ENCODE measurements at regions not wholly inside any gene's neighbourhood (a gene's known extent, or its start where the extent isn't known, plus 50 kb on each side); places are given as distances from the start of the nearest gene placed in this dataset.

- no peak for DNase-seq
- no peak overlapping the region for H3K27ac ChIP-seq
- H3K27me3 ChIP-seq, result no peaks in the 10 kb centered on the region
- no peaks in the 10 kb centered on the region for H3K4me1 ChIP-seq (replicated peaks in 1 of 2)
- H3K36me3 ChIP-seq (replicated peaks in 1 of 2), result no peaks in the 10 kb centered on the region
- 54 to 72% (median 63%) methylated on average over 2 of the region's 2 CpGs for WGBS, 4 donors
- intact Hi-C loops (cut with DNase I), result no loop called here
- no peak overlapping the region for H3K4me3 ChIP-seq
- no peaks in the 10 kb centered on the region for H3K9me3 ChIP-seq (replicated peaks in 1 of 3)
- TF ChIP-seq POLR2A (IDR thresholded peaks at IDR 0.05), result no peak
- no peak for TF ChIP-seq CTCF (IDR thresholded peaks at IDR 0.05)
Measured at GRCh38 chr2:147174824-147175254, 670.0 kb upstream of the ACVR2A start.

- no peaks in the 10 kb centered on the region for H3K27me3 ChIP-seq
- H3K36me3 ChIP-seq (replicated peaks in 1 of 2), result no peaks in the 10 kb centered on the region
- intact Hi-C loops (cut with DNase I), result no loop called here
- TF ChIP-seq CTCF (IDR thresholded peaks at IDR 0.05) (no peak), POLR2A (IDR thresholded peaks at IDR 0.05) (no peak)
- 87 to 100% (median 93%) methylated on average over 2 of the region's 2 CpGs for WGBS, 4 donors
- H3K9me3 ChIP-seq (replicated peaks in 1 of 3), result no peaks in the 10 kb centered on the region
- H3K4me3 ChIP-seq, result no peak overlapping the region
- H3K27ac ChIP-seq, result no peak overlapping the region
- no peak for DNase-seq
- no peaks in the 10 kb centered on the region for H3K4me1 ChIP-seq (replicated peaks in 1 of 2)
Measured at GRCh38 chr2:147173798-147174197, 671.0 kb upstream of the ACVR2A start.

GRCh38 chr2:147173189-147173581, 671.6 kb upstream of the ACVR2A start:
- intact Hi-C loops (cut with DNase I), result no loop called here
- Histone ChIP-seq H3K27ac (no peak overlapping the region), H3K36me3 (replicated peaks in 1 of 2) (no peaks in the 10 kb centered on the region), H3K4me1 (replicated peaks in 1 of 2) (no peaks in the 10 kb centered on the region), H3K27me3 (no peaks in the 10 kb centered on the region), H3K9me3 (replicated peaks in 1 of 3) (no peaks in the 10 kb centered on the region), H3K4me3 (no peak overlapping the region)
- 41 to 91% (median 83%) methylated on average over 1 of the region's 1 CpG for WGBS, 4 donors
- TF ChIP-seq CTCF (IDR thresholded peaks at IDR 0.05), result no peak
- TF ChIP-seq POLR2A (IDR thresholded peaks at IDR 0.05), result no peak
- DNase-seq, result no peak

- Histone ChIP-seq H3K9me3 (replicated peaks in 1 of 3) (no peaks in the 10 kb centered on the region), H3K27me3 (no peaks in the 10 kb centered on the region), H3K4me3 (no peak overlapping the region), H3K36me3 (replicated peaks in 1 of 2) (no peaks in the 10 kb centered on the region), H3K27ac (no peak overlapping the region), H3K4me1 (replicated peaks in 1 of 2) (no peaks in the 10 kb centered on the region)
- TF ChIP-seq POLR2A (IDR thresholded peaks at IDR 0.05) (no peak), CTCF (IDR thresholded peaks at IDR 0.05) (no peak)
- no peak for DNase-seq
- WGBS, 4 donors, result 68 to 71% (median 70%) methylated on average over 9 of the region's 9 CpGs
- intact Hi-C loops (cut with DNase I), result no loop called here
Measured at GRCh38 chr2:147172493-147173188, 672.2 kb upstream of the ACVR2A start.
